Muscle of back (tissue), 3 donors: ENCODE measurements at regions not wholly inside any gene's neighbourhood (a gene's known extent, or its start where the extent isn't known, plus 50 kb on each side); places are given as distances from the start of the nearest gene placed in this dataset.
A peak's percentile ranks its signal among the peaks of the same experiment; 100 is the strongest.

Experiments used
- DNase-seq, 3 donors: peaks; one replicate each; pipeline versions ENCODE4 v3.0.0 to v3.0.0-alpha.2; 2013

DNA sequence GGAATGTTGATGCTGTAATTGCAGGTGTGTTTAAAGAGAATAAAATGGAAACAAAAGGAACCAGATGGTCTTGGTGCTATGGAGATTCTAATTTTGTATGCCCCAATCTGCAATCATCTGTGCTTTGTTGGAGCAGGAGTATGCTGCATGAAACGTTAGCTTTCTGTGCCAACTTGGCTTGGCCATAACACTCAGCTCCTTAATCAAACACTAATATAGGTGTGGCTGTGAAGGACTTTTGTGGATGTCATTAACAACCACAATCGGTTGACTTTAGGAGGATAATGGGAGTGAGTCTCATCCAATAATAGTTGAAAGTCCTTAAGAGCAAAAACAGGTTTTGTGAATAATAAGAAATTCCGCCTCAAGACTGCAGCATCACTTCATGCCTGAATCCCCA lies 399.2 kb downstream of the NLGN4X start:
- DNase-seq: no peak

DNA sequence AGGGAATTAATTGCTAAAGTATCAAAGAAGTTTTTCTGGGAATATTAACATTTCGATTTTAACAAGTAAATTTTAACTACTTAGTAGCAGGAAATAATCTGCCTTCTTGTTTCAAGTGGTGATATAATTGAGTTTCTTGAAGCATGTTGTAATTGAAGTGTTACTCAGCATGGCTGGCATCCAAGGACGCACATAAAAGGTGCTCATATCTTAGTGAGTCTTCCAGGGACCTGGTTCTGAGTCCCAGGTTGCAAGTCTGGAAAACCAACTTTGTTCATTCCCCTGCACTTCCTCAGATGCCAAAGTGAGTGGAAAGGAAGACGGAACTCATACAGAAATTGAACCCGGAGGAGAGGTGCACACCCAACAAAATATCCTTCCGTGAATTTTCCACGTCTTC lies 399.6 kb downstream of the NLGN4X start:
- no peak for DNase-seq

DNA sequence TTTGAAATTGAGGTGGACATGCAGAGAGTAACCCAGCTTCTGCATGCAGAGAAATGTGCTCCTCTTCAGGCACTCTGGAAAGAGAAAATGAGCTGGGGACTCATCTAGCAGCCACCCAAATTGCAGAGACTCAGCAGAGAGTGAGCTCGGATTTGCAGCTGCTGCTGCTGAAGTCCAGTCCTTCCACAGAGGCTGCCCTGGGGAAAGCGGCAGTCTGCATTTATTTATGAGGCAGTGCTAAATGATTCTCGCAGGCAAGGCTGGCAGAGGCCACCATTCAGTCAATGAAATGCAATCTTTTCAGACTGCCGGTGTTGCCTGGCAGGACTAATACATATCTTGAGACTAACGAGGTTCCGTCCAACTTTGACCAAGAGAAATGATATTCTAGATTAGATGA lies 404.8 kb downstream of the NLGN4X start:
- DNase-seq: peak in 1 of 3 donors; percentile 6

DNA sequence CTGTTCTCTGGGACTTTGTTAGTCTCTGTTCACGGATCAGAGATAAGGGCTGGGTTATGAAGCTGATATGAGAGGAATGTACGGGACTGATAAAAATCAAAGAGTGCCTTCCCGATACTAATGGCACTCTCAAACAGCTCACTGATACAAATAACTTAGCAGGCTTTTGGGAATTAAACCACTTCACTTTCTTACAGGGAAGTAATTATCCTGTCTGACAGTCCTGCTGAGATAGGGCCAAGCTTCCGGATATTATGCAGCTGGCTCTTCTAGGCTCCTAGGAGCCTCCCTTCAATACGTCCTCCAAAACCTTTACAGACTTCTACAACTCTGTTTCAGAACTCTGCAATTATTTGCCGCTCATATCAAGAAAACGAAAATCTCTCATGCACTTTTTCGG lies 418.0 kb downstream of the NLGN4X start:
- DNase-seq: no peak

DNA sequence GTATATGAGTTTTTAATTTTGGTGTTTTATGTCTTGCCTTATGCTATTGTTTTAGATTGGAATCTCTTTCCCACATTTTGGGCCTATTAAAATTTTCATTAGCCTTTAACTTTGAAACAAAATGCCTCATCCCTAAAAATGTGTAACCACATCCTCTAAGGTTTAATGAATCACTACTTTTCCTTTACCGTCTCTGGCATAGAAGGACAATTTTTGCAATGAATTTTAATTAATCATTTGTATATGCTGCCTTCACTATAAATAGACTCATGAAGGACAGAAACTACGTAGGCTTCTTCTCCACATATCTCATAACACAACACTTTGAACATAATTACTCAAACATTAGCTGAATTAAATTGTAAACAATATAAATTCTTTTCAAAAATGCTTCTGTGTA lies 421.5 kb downstream of the NLGN4X start:
- DNase-seq: peak in 1 of 3 donors; percentile 13

DNA sequence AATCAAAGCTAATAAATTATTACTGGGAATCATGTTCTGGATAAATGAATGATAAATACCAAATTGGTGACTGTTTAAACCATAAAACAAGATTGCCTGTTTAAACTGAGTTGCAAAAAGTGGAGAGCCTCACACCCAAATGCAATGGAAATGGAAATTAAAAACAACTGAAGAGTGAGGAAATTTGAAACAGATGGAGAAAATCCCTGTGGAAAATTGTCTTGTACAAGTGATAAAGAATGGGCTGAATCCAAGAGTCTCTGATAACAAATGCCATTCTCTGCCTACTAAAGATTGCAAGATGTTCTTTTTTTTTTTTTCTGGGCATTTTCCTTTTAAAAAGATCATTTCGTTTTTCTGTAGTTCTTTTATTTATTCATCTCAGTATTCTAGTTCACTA lies 426.3 kb downstream of the NLGN4X start:
- no peak for DNase-seq

DNA sequence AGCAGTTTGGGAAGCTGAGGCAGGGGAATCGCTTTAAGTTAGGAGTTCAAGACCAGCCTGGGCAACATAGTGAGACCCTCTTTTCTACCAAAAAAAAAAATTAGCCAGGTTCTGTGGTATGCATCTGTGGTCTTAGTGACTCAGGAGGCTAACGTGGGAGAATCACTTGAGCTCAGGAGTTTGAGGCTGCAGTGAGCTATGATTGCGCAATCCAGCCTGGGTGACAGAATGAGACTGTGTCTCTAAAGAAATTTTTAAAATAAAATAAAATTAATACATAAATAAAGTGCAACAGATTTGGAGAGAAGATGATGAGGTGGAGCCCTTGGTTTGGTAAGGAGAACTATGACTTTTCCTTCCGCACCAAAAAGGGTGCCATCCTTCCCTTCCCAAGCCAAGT lies 436.9 kb downstream of the NLGN4X start:
- no peak for DNase-seq

DNA sequence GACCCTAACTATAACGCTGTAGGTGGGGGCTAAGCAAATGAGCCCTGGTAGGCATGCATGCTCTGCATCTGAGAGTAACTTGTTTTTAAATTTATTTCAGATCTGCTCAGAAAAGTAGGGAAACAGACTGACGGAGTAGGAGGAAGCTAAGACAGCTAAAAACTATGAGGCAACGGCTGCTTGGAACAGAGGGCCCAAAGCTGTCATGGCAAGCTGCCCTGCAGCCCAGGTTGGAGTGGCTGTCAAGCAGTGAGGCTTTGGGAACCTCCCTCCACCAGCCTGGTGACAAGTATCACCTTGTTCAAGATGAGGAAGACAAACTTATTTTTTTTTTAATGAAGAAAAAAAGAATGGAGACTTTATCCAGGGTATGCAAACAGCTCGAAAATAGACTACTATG lies 439.8 kb downstream of the NLGN4X start:
- DNase-seq: no peak

DNA sequence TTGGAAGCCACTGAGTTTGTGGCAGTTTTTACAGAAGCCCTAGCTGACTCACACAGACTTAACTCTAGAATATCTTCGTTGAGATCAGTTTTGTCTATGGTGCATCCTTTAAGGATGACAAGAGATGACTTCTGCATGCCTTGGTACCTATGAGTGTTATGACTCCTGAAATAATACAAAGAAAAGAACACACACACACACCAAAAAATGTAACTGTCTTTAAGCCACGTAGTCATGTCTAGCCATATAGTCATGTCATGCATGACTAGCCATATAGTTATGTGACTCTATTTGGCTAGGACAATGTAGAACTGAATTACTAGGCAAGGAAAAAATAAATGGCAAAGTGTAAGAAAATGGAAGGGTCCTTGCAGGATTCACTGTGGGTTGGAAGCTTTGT lies 447.8 kb downstream of the NLGN4X start:
- peak in 1 of 3 donors; percentile 10 for DNase-seq

DNA sequence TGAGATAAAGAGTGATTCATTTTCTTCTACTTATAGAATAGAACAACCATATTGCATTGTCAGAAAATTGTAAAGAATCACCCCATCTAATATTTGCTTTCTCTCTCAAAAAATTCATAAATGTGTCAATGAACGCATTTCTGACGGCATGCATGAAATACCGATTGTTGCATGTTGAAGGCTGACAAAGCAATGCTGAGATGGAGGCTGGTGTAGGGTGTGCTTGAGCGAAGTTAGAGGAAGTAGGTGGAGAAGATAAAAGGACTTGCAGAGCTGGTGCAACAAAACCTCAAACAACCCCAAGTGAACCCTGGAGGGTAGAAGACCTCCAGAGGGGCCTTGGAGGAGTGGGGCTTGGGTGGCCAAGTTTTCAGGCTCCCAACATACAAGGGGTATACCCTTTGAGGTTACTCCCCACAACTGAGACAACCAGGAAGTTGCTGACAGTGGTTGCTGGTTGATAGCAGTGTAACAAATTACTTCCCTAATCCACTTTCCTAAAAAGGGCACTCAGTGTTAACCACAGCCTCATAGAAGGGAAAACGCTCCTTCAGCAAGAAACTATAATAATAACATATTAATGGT lies 452.7 kb downstream of the NLGN4X start:
- peak in 1 of 3 donors; percentile 5 for DNase-seq

DNA sequence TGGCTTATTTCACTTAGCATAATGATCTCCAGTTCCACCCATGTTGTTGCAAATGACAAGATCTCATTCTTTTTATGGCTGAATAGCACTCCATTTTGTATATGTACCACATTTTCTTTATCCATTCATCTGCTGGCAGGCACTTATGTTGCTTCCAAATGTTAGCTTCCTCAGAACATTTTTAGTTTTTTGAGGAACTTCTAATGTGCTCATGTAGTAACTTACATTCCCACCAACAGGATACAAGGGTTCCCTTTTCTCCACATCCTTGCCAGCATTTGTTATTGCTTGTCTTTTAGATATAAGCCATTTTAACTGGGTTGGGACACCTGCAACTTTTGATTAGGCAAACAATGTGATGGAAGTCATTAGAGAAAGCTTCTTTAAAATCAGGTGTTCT lies 454.2 kb downstream of the NLGN4X start:
- DNase-seq: no peak

DNA sequence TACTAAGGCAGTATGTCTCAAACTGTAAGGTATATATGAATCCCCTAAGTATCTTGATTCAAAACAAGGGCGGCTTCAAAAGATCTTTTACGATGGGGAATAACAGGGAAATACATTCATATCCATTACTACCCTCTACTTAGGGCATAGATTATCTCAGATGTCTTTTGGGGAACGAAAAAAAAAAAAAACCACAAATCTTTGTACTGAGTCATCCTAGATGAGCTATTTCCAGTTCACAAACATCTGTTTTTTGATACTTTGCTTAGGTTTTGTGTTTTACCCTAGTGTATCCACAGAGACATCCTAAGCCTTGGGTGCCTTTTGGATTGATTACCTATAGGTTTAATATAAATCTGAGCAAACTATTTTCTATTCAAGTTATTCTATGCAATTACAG lies 457.2 kb downstream of the NLGN4X start:
- peak in 1 of 3 donors; percentile 5 for DNase-seq

DNA sequence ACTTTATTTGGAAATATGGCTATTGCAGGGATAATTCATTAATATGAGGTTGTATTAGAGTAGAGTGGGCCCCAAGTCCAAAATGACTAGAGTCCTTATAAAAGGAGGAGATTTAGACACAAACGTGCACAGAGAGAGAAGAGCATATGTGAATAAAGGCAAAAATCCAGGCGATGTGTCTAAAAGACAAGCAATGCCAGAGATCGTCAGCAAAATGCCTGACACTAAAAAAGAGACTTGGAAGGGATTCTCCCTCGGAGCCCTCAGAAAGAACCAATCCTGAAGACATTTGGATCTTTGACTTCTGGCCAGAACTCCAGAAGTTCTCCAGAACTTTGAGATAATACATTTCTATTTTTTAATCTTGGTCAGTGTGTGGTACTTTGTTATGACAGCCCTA lies 472.1 kb downstream of the NLGN4X start:
- no peak for DNase-seq

DNA sequence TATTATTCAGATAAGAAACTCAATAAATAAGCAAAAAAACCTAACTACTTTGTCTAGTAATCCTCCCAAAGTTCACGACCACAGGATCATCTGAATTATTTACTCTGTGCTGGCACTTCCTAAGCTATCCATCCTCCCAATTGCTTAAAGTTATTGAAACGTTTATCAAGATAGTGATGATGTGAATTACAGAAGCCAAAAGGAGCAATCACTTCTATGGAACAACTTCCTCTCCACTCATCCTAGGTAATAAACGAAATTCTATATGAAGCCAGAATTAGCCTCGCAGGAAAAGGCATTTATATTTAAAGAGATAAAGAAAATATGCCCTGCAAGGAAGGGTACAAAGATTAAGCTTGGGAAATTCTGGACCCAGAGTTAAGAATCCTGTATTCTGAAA lies 475.4 kb downstream of the NLGN4X start:
- no peak for DNase-seq

DNA sequence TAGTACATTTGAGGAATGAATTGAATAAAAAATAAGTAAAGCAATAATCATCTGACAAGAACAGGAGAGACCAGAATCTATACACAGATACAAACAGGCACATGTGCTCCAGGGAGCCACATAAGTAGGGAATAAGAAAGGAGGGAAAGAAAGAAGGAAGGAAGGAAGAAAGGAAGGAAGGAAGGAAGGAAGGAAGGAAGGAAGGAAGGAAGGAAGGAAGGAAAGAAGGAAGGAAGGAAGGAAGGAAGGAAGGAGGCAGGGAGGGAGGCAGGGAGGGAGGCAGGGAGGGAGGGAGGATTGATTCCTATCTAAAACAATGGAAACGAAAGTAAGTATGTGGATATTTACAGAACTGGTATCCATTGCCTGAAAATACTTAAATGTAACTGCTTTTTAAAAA lies 475.8 kb downstream of the NLGN4X start:
- no peak for DNase-seq

DNA sequence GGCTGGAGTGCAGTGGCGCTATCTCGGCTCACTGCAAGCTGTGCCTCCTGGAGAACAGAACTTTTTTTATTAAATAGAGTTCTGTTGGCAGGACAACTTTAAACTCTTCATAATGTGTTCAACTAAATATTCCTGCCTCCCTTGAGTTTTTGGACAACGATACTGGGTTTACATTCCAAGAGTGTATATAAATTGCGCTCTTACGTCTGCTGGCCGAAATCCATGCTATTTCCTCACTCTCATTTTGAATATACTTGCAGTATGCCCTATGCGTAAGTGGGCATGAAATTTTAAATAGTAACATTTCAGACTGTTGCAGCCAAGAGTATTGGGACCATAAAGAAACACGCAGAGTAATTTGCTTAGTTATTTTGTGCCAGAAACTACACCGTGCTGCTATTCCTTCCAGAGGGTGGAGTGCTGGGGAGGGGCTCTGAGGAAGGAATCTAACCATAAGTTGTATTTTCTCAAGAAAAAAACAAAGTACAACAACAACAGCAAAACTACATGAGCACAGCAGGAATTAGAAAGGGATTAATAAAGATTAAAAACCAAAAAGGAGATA lies 480.0 kb downstream of the NLGN4X start:
- peak in 2 of 3 donors; percentile 54 to 60 for DNase-seq

DNA sequence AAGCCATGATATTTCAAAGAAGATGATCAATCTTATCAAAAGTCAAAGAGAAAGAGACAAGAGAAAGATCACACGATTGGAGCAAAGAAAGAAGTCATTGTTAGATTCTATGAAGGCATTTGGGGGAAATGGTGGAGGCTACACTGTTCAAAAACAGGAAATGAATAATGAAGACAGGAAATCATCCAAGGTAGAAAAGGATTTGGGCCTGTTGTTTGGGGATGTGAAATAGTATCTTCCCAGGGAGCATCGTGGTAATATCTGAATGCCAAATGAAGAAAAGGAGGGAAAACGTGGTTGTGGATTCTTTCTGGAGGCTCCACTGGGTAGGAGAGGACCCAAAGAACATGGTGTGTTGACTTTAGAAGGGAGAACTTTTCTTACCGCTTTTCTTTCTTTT lies 482.4 kb downstream of the NLGN4X start:
- no peak for DNase-seq

DNA sequence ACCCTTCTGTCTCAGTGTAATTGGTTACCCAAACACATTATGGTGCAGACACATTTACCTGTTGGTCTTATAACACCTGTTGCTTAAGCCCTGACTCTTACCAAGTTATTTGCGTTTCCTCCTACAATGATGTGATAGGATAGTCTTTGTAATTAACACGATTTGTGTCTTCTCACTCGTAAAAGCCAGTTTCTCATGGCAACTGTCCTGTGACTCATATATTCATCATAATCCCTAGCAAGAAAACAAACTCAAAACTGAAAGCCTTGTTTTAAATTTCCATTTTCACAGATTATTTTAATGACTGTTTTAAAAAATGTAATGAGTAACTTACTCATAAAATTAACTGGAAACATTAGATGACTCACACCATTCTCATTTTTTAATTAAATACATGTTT lies 495.2 kb downstream of the NLGN4X start:
- no peak for DNase-seq

DNA sequence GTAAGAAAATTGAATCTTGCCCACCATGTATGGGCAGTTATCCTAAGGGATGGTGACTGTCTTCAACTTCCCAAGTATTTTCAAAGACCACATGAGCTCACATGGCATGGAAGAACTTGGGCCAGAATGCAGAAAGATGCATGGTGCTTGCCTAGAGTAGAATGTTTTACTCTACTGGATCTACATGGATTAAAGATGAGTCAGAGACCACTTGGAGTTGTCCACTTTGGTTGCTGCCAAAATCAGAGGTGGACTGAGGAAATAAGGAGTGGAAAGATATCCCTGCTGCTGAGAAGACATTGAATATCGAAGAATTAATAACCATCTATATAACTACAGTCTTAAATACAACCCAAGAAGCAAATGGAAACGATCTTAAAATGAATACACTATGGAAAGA lies 498.1 kb downstream of the NLGN4X start:
- DNase-seq: no peak

DNA sequence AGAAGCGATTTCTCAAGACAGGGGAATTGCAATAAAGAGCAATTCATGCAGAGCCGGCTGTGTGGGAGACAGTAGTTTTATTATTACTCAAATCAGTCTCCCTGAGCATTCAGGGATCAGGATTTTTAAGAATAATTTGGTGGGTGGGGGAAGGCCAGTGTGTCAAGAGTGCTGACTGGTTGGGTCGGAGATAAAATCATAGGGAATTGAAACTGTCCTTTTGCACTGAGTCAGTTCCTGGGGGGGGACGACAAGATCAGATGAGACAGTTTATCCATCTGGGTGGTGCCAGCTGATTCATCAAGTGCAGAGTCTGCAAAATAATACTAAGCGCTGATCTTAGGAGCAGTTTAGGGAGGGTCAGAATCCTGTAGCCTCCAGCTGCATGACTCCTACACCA lies 502.4 kb downstream of the NLGN4X start:
- peak in 2 of 3 donors; percentile 14 to 45 for DNase-seq

DNA sequence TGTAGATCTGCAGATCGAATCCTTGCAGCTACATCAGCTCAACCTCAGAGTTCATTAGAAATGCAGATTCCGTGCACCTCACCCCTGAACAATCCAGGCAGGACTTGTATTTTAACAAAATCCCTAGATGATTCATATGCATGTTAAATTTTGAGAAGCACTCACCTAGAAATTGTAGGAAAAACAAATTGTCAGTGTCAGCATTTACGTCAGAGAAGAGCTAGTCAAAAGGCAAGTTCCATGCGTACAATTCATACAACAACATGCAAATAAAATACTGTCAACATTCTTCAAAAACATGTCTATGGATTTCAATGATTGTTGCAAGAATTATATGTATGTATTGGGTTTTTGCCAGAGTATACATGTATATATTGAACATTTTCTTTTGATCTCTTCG lies 504.5 kb downstream of the NLGN4X start:
- no peak for DNase-seq

DNA sequence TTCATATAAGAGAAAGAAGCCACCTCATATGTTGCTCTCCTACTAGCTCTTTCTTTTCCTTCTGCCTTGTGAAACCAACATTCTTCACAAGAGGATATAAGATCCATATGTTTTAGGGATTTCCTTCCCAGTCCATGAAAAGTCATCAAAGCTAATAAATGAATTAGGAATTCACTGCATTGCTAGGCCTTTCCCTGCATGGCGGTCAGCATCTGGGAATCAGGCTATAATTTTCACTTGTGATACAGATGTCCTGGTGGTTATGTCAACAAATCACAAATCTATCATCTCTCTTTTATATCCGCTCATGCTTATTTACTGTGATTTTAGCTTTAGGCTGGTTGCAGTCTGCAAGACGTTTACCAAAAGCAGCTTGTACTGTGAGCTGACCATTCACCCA lies 510.0 kb downstream of the NLGN4X start:
- no peak for DNase-seq

DNA sequence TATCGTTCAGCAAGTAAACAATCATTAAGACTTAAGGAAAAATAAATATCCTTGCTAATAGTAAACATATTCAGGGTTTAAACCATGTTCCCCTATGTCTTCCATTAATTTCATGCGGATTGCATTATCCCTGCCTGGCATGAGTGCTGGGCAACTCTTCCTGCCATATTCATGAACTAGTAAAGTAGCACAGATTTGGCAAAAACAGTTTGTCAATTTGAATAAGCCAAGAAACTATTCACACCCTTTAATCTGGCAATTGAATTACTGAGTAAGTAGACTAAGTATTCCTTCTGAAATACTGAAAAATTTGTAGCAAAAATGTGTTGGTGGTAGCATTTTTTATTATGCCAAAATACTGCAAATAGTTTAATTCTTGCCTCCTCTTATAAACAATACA lies 512.0 kb downstream of the NLGN4X start:
- no peak for DNase-seq

DNA sequence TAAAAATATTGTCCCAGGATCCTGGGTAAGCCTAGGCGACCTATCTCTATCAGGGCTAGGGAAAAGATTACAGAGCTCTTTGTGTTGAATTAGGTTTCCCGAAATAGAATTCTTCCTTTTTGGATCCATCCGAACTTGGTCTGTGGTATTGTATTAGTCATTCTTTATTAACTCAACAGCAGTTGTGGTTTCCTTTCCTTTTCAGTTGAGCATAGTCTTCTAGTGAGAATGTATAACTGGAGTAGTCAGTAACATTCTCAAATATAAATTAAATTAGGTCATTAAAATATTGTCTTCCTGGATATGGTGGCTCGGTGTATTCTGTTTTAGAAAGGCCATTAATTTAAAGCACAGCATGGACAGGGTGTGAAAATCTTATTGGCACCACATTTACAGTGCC lies 520.4 kb downstream of the NLGN4X start:
- DNase-seq: peak in 1 of 3 donors; percentile 56
